ENCODE measurements at regions not wholly inside any gene's neighbourhood (a gene's known extent, or its start where the extent isn't known, plus 50 kb on each side); places are given as distances from the start of the nearest gene placed in this dataset.

DNA sequence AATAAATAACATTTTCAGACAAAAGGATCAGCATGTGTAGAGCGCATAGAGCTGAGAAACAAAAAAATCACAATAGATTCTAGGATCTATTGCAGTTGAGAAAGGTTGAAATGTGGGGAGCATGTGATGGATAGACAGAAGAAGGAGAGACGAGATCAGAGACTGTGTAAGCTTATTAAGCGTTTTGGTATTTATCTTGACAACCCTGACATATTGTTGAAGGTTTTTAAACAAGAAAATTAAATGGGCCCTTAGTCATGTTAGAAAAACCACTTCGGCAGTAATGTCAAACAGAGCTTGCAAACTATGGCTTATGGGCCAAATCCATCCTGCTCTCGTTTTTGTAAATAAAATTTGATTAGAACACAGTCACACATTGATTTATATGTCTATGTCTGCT is 200.5 kb upstream of the KLF4 start:
- FAIRE-seq (no peak), DNase-seq (ENCODE audit: low read depth) (peak; percentile 47)
- Histone ChIP-seq H3K79me2 (ENCODE audit: insufficient read depth, low read length) (no peaks in the 10 kb centered on the region), H3K4me3 (ENCODE audit: insufficient read depth, low read depth, low read length) (no peak overlapping the region), H3K27ac (ENCODE audit: low read depth, low read length) (no peak overlapping the region), H3K9ac (ENCODE audit: low read length) (no peak overlapping the region), H4K20me1 (ENCODE audit: insufficient read depth, low read length) (no peaks in the 10 kb centered on the region), H3K27me3 (ENCODE audit: insufficient read depth, low read length) (no peaks in the 10 kb centered on the region), H3K4me1 (ENCODE audit: insufficient read depth, low read length) (no peaks in the 10 kb centered on the region), H3K36me3 (ENCODE audit: insufficient read depth, low read length) (no peaks in the 10 kb centered on the region), H3K9me3 (ENCODE audit: insufficient read depth, low read depth, low read length) (no peaks in the 10 kb centered on the region), H2AFZ (ENCODE audit: low read depth, low read length) (no peak overlapping the region), H3K4me2 (ENCODE audit: low read length) (no peak overlapping the region)
- peaks cover 11% of the 10 kb centered on the region for H3K27me3 Mint-ChIP-seq (ENCODE audit: low read depth, unreplicated experiment)
- H3K4me3 Mint-ChIP-seq (ENCODE audit: unreplicated experiment) = no peak overlapping the region
- H3K27ac Mint-ChIP-seq (ENCODE audit: unreplicated experiment) = no peak overlapping the region
- H3K36me3 Mint-ChIP-seq (ENCODE audit: low read depth, unreplicated experiment) = no peaks in the 10 kb centered on the region
- peaks cover 2% of the 10 kb centered on the region for H3K4me1 Mint-ChIP-seq (ENCODE audit: low read depth, unreplicated experiment)
- TF ChIP-seq, protein P1, sequence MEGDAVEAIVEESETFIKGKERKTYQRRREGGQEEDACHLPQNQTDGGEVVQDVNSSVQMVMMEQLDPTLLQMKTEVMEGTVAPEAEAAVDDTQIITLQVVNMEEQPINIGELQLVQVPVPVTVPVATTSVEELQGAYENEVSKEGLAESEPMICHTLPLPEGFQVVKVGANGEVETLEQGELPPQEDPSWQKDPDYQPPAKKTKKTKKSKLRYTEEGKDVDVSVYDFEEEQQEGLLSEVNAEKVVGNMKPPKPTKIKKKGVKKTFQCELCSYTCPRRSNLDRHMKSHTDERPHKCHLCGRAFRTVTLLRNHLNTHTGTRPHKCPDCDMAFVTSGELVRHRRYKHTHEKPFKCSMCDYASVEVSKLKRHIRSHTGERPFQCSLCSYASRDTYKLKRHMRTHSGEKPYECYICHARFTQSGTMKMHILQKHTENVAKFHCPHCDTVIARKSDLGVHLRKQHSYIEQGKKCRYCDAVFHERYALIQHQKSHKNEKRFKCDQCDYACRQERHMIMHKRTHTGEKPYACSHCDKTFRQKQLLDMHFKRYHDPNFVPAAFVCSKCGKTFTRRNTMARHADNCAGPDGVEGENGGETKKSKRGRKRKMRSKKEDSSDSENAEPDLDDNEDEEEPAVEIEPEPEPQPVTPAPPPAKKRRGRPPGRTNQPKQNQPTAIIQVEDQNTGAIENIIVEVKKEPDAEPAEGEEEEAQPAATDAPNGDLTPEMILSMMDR (IDR thresholded peaks at IDR 0.05; ENCODE audit: insufficient read depth, low read depth, low read length) = no peak
- no peak for TF ChIP-seq EZH2 (IDR thresholded peaks at IDR 0.05; ENCODE audit: insufficient read depth, low read length)
- H3K9me3 Mint-ChIP-seq (ENCODE audit: unreplicated experiment) = peaks cover 6% of the 10 kb centered on the region

DNA sequence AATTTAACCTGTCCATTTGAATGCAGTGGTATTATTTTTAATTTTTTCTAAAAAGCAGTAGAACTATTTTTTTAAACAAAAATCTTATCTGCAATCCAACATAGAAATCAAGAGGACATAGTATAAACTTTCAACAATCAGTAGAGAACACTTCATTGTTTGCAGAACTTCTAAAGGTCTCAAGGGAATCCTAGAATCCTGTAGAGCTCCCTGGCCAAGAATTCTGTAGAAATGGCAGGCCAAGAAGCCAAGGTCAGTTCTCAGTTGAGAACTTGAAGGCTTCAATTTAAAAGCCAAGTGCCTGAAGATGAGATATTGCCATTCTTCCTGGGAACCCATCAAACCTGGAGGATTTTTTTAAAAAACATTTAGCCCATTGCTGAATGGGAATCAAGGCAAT is 199.2 kb upstream of the KLF4 start:
- H3K4me2 ChIP-seq (ENCODE audit: low read length) = no peak overlapping the region

DNA sequence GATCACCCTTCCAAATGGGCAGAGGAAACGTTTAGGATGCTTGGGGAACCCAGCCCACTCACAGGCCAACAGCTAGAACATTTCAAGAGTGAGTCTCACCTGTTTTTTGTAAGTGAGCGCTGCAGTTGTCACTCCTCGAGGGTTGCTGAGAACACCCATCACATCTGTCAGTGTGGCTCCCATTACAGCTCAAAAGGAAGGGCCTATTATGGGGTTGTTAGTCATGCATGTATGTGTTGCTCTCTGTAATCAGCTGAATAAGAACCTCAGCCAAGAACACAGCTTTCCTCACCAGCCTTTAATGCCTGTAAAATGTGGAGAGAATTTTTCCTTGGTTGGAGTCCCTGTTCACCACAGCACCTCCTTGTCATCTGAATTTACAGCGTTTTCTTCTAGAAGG is 196.3 kb upstream of the KLF4 start:
- no peaks in the 10 kb centered on the region for H3K4me1 ChIP-seq (ENCODE audit: insufficient read depth, low read length)
- no peak overlapping the region for H3K4me2 ChIP-seq (ENCODE audit: low read length)
- H3K4me3 ChIP-seq (ENCODE audit: insufficient read depth, low read depth, low read length) = no peak overlapping the region
- H3K4me3 Mint-ChIP-seq (ENCODE audit: unreplicated experiment) = no peak overlapping the region
- no peak overlapping the region for H2AFZ ChIP-seq (ENCODE audit: low read depth, low read length)
- H3K36me3 Mint-ChIP-seq (ENCODE audit: low read depth, unreplicated experiment) = no peaks in the 10 kb centered on the region
- H3K9me3 Mint-ChIP-seq (ENCODE audit: unreplicated experiment) = peaks cover 6% of the 10 kb centered on the region
- peaks cover 10% of the 10 kb centered on the region for H3K27me3 Mint-ChIP-seq (ENCODE audit: low read depth, unreplicated experiment)
- H3K36me3 ChIP-seq (ENCODE audit: insufficient read depth, low read length) = no peaks in the 10 kb centered on the region
- no peak overlapping the region for H3K27ac Mint-ChIP-seq (ENCODE audit: unreplicated experiment)
- peak; percentile 37 for DNase-seq (ENCODE audit: low read depth)
- no peak for FAIRE-seq
- no peaks in the 10 kb centered on the region for H4K20me1 ChIP-seq (ENCODE audit: insufficient read depth, low read length)
- no peaks in the 10 kb centered on the region for H3K27me3 ChIP-seq (ENCODE audit: insufficient read depth, low read length)
- H3K9ac ChIP-seq (ENCODE audit: low read length) = no peak overlapping the region
- no peak overlapping the region for H3K27ac ChIP-seq (ENCODE audit: low read depth, low read length)
- H3K9me3 ChIP-seq (ENCODE audit: insufficient read depth, low read depth, low read length) = no peaks in the 10 kb centered on the region
- TF ChIP-seq, protein P1 (IDR thresholded peaks at IDR 0.05; ENCODE audit: insufficient read depth, low read depth, low read length) = no peak
- no peak for TF ChIP-seq EZH2 (IDR thresholded peaks at IDR 0.05; ENCODE audit: insufficient read depth, low read length)
- H3K79me2 ChIP-seq (ENCODE audit: insufficient read depth, low read length) = no peaks in the 10 kb centered on the region
- peaks cover 2% of the 10 kb centered on the region for H3K4me1 Mint-ChIP-seq (ENCODE audit: low read depth, unreplicated experiment)

More for the DNA sequence above, 199.2 kb upstream of the KLF4 start:
- Histone ChIP-seq H3K27ac (ENCODE audit: low read depth, low read length) (no peak overlapping the region), H3K79me2 (ENCODE audit: insufficient read depth, low read length) (no peaks in the 10 kb centered on the region), H3K4me3 (ENCODE audit: insufficient read depth, low read depth, low read length) (no peak overlapping the region), H3K27me3 (ENCODE audit: insufficient read depth, low read length) (no peaks in the 10 kb centered on the region), H4K20me1 (ENCODE audit: insufficient read depth, low read length) (no peaks in the 10 kb centered on the region), H3K36me3 (ENCODE audit: insufficient read depth, low read length) (no peaks in the 10 kb centered on the region), H3K9ac (ENCODE audit: low read length) (no peak overlapping the region), H2AFZ (ENCODE audit: low read depth, low read length) (no peak overlapping the region), H3K4me1 (ENCODE audit: insufficient read depth, low read length) (no peaks in the 10 kb centered on the region), H3K9me3 (ENCODE audit: insufficient read depth, low read depth, low read length) (no peaks in the 10 kb centered on the region)
- TF ChIP-seq, protein P1 (IDR thresholded peaks at IDR 0.05; ENCODE audit: insufficient read depth, low read depth, low read length) = no peak
- TF ChIP-seq EZH2 (IDR thresholded peaks at IDR 0.05; ENCODE audit: insufficient read depth, low read length) = no peak
- peaks cover 2% of the 10 kb centered on the region for H3K4me1 Mint-ChIP-seq (ENCODE audit: low read depth, unreplicated experiment)
- no peak overlapping the region for H3K27ac Mint-ChIP-seq (ENCODE audit: unreplicated experiment)
- peaks cover 9% of the 10 kb centered on the region for H3K27me3 Mint-ChIP-seq (ENCODE audit: low read depth, unreplicated experiment)
- no peak overlapping the region for H3K4me3 Mint-ChIP-seq (ENCODE audit: unreplicated experiment)
- DNase-seq (ENCODE audit: low read depth) (no peak), FAIRE-seq (no peak)
- peaks cover 6% of the 10 kb centered on the region for H3K9me3 Mint-ChIP-seq (ENCODE audit: unreplicated experiment)
- no peaks in the 10 kb centered on the region for H3K36me3 Mint-ChIP-seq (ENCODE audit: low read depth, unreplicated experiment)

Measured in astrocyte (in vitro differentiated cells and primary cell).